Mammary epithelial cell (primary cell): ENCODE measurements at regions not wholly inside any gene's neighbourhood (a gene's known extent, or its start where the extent isn't known, plus 50 kb on each side); places are given as distances from the start of the nearest gene placed in this dataset.

Source experiments
- CTCF ChIP-seq, 2 donors: IDR thresholded peaks in 1 of 2; conservative IDR thresholded peaks in 1 of 2; 2 replicates each; pipeline ENCODE4 v1.5.1; 2011 to 2012; ENCODE audit warnings: inconsistent platforms in 2 of 2, low read length in 2 of 2, mild to moderate bottlenecking in 2 of 2, control low read depth in 1 of 2, low read depth in 1 of 2; ENCODE audit not compliant: insufficient read depth in 1 of 2; ENCODE audit errors: extremely low read depth in 1 of 2
- EZH2 ChIP-seq: IDR thresholded peaks from 2 replicates; pipeline ENCODE4 v1.6.1; 2012; ENCODE audit warnings: low read length, inconsistent platforms, borderline replicate concordance

GRCh38 chr2:226515344-226516055, 284.1 kb downstream of the IRS1 start:
- TF ChIP-seq CTCF (conservative IDR thresholded peaks at IDR 0.05 in 1 of 2, IDR thresholded peaks at IDR 0.05 in 1 of 2; ENCODE audit: extremely low read depth in 1 of 2, insufficient read depth in 1 of 2, low read depth in 1 of 2, low read length in 2 of 2): no peak
- no peak for TF ChIP-seq EZH2
